Kidney epithelial cell (primary cell): ENCODE measurements at regions not wholly inside any gene's neighbourhood (a gene's known extent, or its start where the extent isn't known, plus 50 kb on each side); places are given as distances from the start of the nearest gene placed in this dataset.

Experiments used
- DNase-seq: peaks from one replicate; pipeline ENCODE4 v3.0.0-alpha.2; 2010; ENCODE audit warnings: low read depth
- H3K27me3 ChIP-seq: 2 replicates; pipeline ENCODE4 v1.6.0; 2011; ENCODE audit warnings: low read length; ENCODE audit not compliant: control insufficient read depth, insufficient read depth
- H3K36me3 ChIP-seq: 2 replicates; pipeline ENCODE4 v1.5.1; 2011; ENCODE audit warnings: low read length; ENCODE audit not compliant: control insufficient read depth, insufficient read depth
- H3K4me3 ChIP-seq: 2 replicates; pipeline ENCODE4 v1.5.1; 2011; ENCODE audit warnings: low read depth, mild to moderate bottlenecking, control low read depth, low read length
- CTCF ChIP-seq: IDR thresholded peaks from 2 replicates; pipeline ENCODE4 v1.5.1; 2011; ENCODE audit warnings: mild to moderate bottlenecking, moderate library complexity, low read length, control low read depth, inconsistent platforms; ENCODE audit not compliant: insufficient read depth, poor library complexity, severe bottlenecking

GRCh38 chr6:54754406-54754805, 92.2 kb upstream of the FAM83B start:
- Histone ChIP-seq H3K4me3 (no peak overlapping the region), H3K27me3 (no peaks in the 10 kb centered on the region), H3K36me3 (no peaks in the 10 kb centered on the region)
- no peak for DNase-seq
- no peak for TF ChIP-seq CTCF

GRCh38 chr6:54758340-54758739, 88.2 kb upstream of the FAM83B start:
- DNase-seq = no peak
- no peak overlapping the region for H3K4me3 ChIP-seq

GRCh38 chr6:54768494-54768893, 78.1 kb upstream of the FAM83B start:
- Histone ChIP-seq H3K27me3 (no peaks in the 10 kb centered on the region), H3K4me3 (no peak overlapping the region), H3K36me3 (no peaks in the 10 kb centered on the region)
- TF ChIP-seq CTCF = no peak
- DNase-seq = no peak

More at GRCh38 chr6:54758340-54758739, 88.2 kb upstream of the FAM83B start:
- no peaks in the 10 kb centered on the region for H3K36me3 ChIP-seq
- TF ChIP-seq CTCF = no peak
- H3K27me3 ChIP-seq = no peaks in the 10 kb centered on the region

GRCh38 chr6:54770328-54770727, 76.2 kb upstream of the FAM83B start:
- H3K27me3 ChIP-seq = no peaks in the 10 kb centered on the region
- TF ChIP-seq CTCF = no peak
- H3K36me3 ChIP-seq = no peaks in the 10 kb centered on the region
- H3K4me3 ChIP-seq = no peak overlapping the region
- no peak for DNase-seq

GRCh38 chr6:54771968-54772367, 74.6 kb upstream of the FAM83B start:
- no peaks in the 10 kb centered on the region for H3K27me3 ChIP-seq
- DNase-seq = no peak
- no peak overlapping the region for H3K4me3 ChIP-seq
- no peak for TF ChIP-seq CTCF
- no peaks in the 10 kb centered on the region for H3K36me3 ChIP-seq

- no peak overlapping the region for H3K4me3 ChIP-seq
- TF ChIP-seq CTCF = no peak
- no peaks in the 10 kb centered on the region for H3K27me3 ChIP-seq
- no peak for DNase-seq
- no peaks in the 10 kb centered on the region for H3K36me3 ChIP-seq
These were observed 74.0 kb upstream of the FAM83B start for GRCh38 chr6:54772610-54773009.
